Glutamatergic neuron (in vitro differentiated cells): ENCODE measurements at regions not wholly inside any gene's neighbourhood (a gene's known extent, or its start where the extent isn't known, plus 50 kb on each side); places are given as distances from the start of the nearest gene placed in this dataset.

Experiments
- DNase-seq: peaks from one replicate; pipeline ENCODE4 v3.0.0; 2022
- H3K27ac Mint-ChIP-seq: one replicate; pipeline ENCODE4 v1.8.0; 2020; ENCODE audit warnings: mild to moderate bottlenecking, mixed read lengths, inconsistent platforms; ENCODE audit not compliant: unreplicated experiment
- H3K27me3 Mint-ChIP-seq: one replicate; pipeline ENCODE4 v1.8.0; 2020; ENCODE audit warnings: mild to moderate bottlenecking, moderate library complexity, mixed read lengths, inconsistent platforms; ENCODE audit not compliant: unreplicated experiment
- H3K36me3 Mint-ChIP-seq: one replicate; pipeline ENCODE4 v1.8.0; 2020; ENCODE audit warnings: mild to moderate bottlenecking, mixed read lengths, inconsistent platforms; ENCODE audit not compliant: unreplicated experiment
- H3K4me1 Mint-ChIP-seq: one replicate; pipeline ENCODE4 v1.8.0; 2020; ENCODE audit warnings: mild to moderate bottlenecking, low read depth, mixed read lengths, inconsistent platforms; ENCODE audit not compliant: unreplicated experiment
- H3K4me3 Mint-ChIP-seq: one replicate; pipeline ENCODE4 v1.8.0; 2020; ENCODE audit warnings: mild to moderate bottlenecking, mixed read lengths, inconsistent platforms; ENCODE audit not compliant: unreplicated experiment
- H3K9me3 Mint-ChIP-seq: one replicate; pipeline ENCODE4 v1.8.0; 2020; ENCODE audit warnings: mild to moderate bottlenecking, moderate library complexity, mixed read lengths, inconsistent platforms; ENCODE audit not compliant: unreplicated experiment
- TF ChIP-seq, protein P1 (sequence below): fragments of 200-600 bp; sonication (generic); IDR thresholded peaks from one replicate; pipeline ENCODE4 v1.5.0; 2021; ENCODE audit not compliant: partially characterized antibody, unreplicated experiment

DNA sequence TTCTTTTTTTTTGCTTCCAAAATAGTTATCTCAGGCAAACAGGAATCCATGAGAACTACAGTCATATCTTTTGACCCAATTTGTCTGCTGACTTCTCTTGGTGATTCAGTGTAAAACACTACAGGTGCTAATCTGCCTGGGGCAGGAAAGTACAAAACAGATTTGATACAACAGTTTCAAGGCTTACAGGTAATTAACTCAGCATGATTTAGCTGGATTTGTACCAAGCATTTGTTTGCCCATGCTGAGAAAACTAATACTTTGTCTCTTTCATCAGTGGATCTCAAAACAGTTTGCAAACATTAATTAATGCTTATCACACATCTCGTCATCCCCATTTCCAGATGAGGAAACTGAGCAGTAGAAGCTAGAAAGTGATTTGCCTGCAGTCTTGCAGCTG is 312.5 kb upstream of the SEMA6A start:
- H3K36me3 Mint-ChIP-seq = no peaks in the 10 kb centered on the region

DNA sequence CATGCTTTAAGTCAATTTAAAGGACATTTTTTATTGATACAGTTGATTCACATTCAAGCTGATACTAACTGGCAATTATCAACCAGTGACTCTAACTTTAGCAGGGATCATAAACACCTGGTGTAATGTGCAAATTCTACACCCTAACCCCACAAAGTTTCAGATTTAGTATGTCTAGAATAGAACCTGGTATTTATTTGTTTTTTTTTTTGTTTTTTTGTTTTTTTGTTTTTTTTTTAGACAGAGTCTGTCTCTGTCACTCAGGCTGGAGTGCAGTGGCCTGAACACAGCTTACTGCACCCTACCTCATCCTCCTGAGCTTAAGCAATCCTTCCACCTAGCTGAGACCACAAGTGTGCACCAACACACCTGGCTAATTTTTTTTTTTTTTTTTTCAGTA is 311.2 kb upstream of the SEMA6A start:
- H3K27me3 Mint-ChIP-seq = peaks cover 4% of the 10 kb centered on the region

More for the DNA sequence above, 312.5 kb upstream of the SEMA6A start:
- no peak overlapping the region for H3K27ac Mint-ChIP-seq
- H3K4me3 Mint-ChIP-seq = no peak overlapping the region
- TF ChIP-seq, protein P1, sequence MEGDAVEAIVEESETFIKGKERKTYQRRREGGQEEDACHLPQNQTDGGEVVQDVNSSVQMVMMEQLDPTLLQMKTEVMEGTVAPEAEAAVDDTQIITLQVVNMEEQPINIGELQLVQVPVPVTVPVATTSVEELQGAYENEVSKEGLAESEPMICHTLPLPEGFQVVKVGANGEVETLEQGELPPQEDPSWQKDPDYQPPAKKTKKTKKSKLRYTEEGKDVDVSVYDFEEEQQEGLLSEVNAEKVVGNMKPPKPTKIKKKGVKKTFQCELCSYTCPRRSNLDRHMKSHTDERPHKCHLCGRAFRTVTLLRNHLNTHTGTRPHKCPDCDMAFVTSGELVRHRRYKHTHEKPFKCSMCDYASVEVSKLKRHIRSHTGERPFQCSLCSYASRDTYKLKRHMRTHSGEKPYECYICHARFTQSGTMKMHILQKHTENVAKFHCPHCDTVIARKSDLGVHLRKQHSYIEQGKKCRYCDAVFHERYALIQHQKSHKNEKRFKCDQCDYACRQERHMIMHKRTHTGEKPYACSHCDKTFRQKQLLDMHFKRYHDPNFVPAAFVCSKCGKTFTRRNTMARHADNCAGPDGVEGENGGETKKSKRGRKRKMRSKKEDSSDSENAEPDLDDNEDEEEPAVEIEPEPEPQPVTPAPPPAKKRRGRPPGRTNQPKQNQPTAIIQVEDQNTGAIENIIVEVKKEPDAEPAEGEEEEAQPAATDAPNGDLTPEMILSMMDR = no peak
- H3K9me3 Mint-ChIP-seq = no peaks in the 10 kb centered on the region
- H3K4me1 Mint-ChIP-seq = peaks cover 3% of the 10 kb centered on the region
- H3K27me3 Mint-ChIP-seq = peaks cover 4% of the 10 kb centered on the region
- no peak for DNase-seq

DNA sequence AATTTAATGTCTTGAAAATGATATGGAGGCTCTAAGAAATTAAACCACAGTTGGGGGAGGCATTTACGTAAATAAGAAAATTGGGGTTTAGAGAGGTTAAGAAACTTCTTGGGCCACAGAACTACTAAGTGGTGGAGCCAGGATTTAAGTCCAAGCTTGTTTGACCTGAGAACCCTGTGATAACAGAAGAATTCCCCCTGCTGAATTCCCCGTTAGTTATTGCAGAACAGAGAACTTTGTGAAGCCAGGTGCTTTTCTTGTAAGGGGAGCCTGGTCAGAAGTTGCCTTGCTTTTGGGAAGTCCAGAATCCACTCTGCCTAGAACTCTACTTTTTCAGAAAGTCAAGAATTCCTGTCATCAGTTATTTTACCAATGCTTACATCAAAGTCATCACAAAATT is 309.3 kb upstream of the SEMA6A start:
- no peak overlapping the region for H3K27ac Mint-ChIP-seq
- DNase-seq = no peak
- no peaks in the 10 kb centered on the region for H3K9me3 Mint-ChIP-seq
- H3K4me3 Mint-ChIP-seq = no peak overlapping the region
- peaks cover 4% of the 10 kb centered on the region for H3K27me3 Mint-ChIP-seq
- TF ChIP-seq, protein P1 = no peak
- H3K36me3 Mint-ChIP-seq = no peaks in the 10 kb centered on the region
- H3K4me1 Mint-ChIP-seq = peaks cover 3% of the 10 kb centered on the region

More for the DNA sequence above, 311.2 kb upstream of the SEMA6A start:
- peaks cover 3% of the 10 kb centered on the region for H3K4me1 Mint-ChIP-seq
- TF ChIP-seq, protein P1 = no peak
- H3K9me3 Mint-ChIP-seq = no peaks in the 10 kb centered on the region
- no peak for DNase-seq
- H3K4me3 Mint-ChIP-seq = no peak overlapping the region
- no peaks in the 10 kb centered on the region for H3K36me3 Mint-ChIP-seq
- H3K27ac Mint-ChIP-seq = no peak overlapping the region

DNA sequence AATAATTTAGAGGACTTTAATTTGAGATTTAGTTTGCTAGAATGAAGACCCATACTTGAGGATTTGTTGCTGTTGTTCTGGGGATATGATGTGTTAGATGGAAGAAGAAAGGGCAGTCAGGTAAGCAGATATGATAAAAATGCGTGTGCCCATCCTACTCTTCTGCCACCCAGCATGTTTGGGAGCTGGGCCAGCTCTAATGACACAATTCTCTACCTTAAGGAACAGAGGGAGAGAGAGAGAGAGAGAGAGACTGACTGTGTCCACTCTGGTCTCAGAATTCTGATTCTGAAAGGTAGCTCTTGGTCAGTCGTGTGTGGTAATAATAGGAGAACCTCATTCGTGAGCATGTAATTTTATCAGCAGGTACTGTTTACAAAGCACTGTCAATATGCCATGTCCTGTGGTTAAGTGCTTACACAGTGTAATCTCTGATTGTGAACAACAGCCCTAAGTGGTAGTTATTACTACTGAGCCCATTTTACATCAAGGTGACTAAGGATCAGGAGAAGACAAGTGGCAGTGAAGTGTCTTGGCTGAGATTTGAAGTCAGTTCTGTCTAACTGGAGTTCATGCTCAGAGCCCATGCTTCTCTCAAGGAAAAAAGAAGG is 307.4 kb upstream of the SEMA6A start:
- no peak for DNase-seq
- Mint-ChIP-seq H3K36me3 (no peaks in the 10 kb centered on the region), H3K4me3 (no peak overlapping the region), H3K27ac (no peak overlapping the region), H3K4me1 (peaks cover 3% of the 10 kb centered on the region), H3K9me3 (no peaks in the 10 kb centered on the region), H3K27me3 (peaks cover 4% of the 10 kb centered on the region)
- TF ChIP-seq, protein P1 = no peak

DNA sequence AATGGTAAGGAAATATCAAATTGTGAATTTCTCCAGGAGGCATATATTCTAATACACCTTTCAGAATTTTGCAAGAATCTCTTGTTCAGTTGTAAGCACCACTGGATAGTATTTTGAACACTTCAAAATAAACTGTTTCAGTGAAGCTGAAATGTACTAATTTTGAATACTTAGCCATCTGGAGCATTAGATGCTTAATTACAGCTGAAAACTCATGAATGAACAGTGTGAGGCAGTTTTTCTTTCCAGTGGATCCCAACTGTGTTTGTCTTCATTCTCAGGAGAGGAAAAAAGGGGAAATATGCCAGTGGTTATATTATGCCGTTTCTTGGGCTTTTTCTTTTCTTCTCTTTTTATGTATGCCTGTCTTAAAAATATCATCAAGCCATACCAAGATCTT is 306.0 kb upstream of the SEMA6A start:
- no peak for DNase-seq
- no peaks in the 10 kb centered on the region for H3K36me3 Mint-ChIP-seq
- H3K27ac Mint-ChIP-seq = no peak overlapping the region

More for the DNA sequence above, 306.0 kb upstream of the SEMA6A start:
- Mint-ChIP-seq H3K4me1 (peaks cover 3% of the 10 kb centered on the region), H3K27me3 (peaks cover 4% of the 10 kb centered on the region), H3K4me3 (no peak overlapping the region), H3K9me3 (no peaks in the 10 kb centered on the region)
- TF ChIP-seq, protein P1 = no peak
